H4 (cell line): ENCODE measurements at regions not wholly inside any gene's neighbourhood (a gene's known extent, or its start where the extent isn't known, plus 50 kb on each side); places are given as distances from the start of the nearest gene placed in this dataset.

Source experiments
- DNase-seq: peaks from one replicate; pipeline ENCODE4 v3.0.0-alpha.2; 2015; ENCODE audit warnings: low spot score

DNA sequence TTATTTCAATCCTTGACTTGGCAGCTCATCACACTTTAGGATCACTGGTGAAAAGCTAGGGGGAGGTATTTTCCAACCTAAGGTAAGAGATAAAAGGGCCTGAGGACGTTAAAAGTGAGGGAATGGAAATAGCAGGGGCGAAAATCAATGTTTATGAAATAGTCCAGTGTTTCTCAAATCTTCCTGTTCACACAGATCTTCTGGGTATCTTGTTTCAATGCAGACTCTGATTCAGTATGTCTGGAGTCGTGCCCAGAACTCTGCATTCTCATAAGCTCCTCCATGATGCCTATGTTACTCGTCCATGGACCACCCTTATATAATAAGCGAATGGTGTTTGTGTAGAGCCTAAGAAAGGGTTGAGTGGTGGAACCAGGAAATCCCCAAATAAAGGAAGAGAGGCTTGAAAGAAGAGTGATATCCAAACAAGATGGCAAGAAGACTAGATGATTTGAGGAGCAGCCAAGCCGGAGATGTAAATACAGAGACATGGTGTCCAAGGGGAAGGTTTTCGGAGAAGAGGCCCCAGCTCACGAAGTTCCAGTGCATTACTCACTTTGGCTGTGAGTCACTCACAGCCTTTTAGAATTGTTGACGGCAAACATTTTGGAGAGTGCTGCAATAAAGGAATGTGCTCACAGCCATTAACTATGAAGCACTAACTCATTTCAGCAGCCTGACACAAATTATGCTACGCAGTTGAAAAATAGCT lies 215.6 kb upstream of the PPARGC1A start:
- peak; percentile 84 for DNase-seq

GRCh38 chr4:24104158-24104565 lies 214.3 kb upstream of the PPARGC1A start:
- DNase-seq, result no peak

DNA sequence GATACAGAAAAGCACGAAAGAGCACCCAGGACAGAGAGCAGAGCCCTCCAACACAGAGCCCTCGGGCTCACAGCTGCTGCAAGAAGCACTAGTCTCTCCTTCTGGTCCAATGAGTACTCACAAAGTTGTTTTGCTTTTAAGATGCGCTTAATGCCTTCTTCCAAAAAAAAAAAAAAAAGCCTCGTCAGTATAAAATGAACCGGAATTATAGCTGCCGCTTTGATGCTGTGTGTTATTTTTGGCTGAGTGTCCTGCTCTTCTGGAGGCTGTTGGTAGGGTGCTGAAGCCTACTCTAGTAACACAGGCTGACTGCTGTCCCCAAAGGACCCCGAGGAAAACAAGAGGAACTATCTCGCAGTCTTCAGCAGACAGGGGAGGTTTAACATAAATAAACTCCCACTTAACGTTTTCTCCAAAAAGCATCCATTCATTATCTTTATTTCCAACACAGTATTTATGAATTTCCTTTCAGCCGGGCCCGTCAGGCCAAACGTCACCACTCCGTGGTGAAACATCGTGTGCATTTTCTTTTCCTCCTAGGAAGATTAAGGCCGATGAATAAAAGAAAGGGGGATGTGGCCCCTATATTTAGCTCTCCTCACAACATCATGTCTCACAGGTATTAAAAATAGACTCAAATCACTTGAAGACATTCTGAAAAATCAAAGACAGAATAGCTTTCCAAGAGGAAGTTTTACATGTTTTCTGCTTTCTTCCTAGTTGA lies 213.7 kb upstream of the PPARGC1A start:
- DNase-seq, result no peak

GRCh38 chr4:24102621-24103020 lies 212.8 kb upstream of the PPARGC1A start:
- DNase-seq, result no peak

DNA sequence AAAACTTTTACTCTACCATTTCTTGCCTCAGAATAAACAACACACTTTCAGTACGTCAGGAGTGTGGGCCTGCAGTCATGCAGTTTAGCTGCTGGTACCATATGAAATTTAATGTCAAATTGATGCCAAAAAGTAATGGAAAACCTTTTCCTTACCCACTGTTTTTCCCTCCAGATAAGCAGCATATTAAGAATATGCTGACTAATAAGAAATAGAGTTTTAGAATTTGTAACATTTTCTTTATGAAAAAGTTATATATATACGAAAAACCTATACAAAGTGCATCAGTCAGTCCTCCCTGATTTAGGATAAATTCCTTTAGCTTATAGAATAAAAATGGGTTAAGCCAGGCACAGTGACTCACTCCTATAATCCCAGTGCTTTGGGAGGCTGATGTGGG lies 206.8 kb upstream of the PPARGC1A start:
- no peak for DNase-seq

- no peak for DNase-seq
Observed at GRCh38 chr4:24094726-24095125, 204.9 kb upstream of the PPARGC1A start.

DNA sequence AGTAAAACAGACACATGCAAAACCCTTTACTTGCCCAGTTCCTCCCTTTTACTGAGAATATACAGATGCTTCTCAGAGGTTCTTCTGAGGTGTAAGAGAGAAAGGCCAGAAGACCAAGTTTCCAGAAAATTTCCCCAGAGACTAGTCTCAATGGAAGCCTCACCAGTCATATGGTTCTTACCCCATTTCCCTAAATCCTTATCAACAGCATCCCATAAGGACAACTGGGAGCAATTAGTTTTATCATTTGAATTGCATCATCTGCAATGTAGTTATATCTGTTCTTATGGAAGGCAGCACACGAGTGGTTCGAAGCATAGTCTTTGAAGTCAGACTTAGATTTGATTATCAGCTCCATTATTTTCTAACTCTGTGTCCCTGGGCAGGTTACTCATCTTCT lies 203.6 kb upstream of the PPARGC1A start:
- DNase-seq, result no peak

GRCh38 chr4:24091639-24092233 lies 201.9 kb upstream of the PPARGC1A start:
- no peak for DNase-seq

GRCh38 chr4:24089851-24090534 lies 200.1 kb upstream of the PPARGC1A start:
- DNase-seq, result peak; percentile 10

DNA sequence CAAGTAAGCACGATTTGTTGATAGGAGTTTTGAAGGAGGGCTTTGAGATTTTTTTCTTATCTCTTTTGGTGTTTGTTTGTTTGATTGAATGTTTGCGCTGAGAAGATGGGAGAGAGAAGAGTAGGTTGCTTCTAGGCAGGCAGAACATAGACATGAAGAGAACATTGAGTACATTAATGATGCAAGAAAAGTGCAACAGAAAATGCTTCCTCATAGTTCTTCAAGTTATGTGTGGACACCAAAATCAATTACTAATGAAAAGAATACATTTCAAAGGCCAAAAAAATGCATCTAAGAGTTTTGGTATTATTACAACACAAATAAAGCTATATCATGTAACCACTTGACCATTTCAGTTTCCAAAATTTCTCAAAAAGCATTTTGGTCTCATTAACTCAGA lies 191.0 kb upstream of the PPARGC1A start:
- DNase-seq, result no peak

DNA sequence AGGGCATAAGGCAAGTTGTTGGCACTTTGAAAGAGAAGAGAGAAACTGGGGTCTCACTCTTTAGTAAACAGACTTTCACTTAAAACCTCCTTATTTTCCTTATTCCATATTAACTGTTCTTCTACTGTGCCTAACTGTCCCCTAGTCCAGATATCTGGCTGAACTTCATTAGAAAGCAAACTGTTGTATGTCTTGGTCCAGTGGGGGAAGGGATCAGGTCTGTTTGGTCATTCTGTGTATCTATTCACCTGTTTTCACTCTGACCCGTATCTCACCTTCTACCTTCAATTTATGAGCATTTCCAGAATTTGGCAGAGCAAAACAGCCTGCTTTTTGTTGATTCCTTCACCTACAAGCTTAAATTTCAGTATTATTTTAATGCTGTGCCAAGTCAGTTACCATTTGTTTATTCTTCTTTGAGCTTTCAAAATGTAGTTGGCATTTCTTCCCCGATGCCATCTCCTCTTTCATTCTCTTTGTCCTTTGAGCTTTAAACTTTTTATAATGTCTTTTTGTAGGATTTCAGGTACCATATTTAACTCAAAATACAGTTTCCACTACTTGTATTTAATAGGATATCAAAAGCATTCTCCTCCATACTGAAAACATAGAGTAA lies 188.6 kb upstream of the PPARGC1A start:
- DNase-seq, result no peak

DNA sequence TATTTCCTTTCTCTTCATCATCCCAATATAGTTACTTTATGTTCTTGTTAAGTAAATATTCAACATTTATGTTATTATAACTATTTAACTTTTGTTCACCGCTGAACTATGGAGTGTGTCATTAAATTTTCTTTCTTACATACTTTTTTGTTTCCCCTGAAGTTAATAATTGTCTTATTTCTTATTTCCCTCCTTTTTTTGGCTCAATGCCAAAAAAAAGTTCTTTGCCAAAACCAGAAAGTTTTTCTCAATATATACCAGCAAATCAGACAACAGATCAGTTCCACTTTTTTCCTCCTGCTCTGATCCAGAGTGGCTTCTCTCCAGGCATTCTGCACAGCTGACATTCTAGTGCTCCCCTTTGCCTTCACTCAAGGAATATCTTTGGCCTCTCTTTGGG lies 187.0 kb upstream of the PPARGC1A start:
- no peak for DNase-seq

DNA sequence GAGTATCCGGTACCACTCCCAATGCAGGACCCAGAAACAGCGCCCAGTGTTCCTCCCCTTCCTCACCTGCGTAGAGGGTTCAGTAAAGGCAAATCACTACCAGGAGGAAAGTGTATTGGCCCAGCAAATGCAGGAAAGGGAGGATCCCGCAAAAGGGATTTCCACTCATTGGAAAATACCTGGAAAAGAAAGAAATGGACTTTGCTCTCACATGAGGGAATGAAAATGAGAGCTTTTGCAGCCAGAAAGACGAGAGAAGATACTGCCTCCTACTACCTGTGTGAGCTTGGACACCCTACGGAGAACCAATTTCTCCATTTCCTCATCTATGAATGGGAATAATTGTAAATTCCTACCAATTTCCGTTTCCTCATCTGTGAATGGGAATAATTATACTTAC lies 184.1 kb upstream of the PPARGC1A start:
- DNase-seq, result no peak

DNA sequence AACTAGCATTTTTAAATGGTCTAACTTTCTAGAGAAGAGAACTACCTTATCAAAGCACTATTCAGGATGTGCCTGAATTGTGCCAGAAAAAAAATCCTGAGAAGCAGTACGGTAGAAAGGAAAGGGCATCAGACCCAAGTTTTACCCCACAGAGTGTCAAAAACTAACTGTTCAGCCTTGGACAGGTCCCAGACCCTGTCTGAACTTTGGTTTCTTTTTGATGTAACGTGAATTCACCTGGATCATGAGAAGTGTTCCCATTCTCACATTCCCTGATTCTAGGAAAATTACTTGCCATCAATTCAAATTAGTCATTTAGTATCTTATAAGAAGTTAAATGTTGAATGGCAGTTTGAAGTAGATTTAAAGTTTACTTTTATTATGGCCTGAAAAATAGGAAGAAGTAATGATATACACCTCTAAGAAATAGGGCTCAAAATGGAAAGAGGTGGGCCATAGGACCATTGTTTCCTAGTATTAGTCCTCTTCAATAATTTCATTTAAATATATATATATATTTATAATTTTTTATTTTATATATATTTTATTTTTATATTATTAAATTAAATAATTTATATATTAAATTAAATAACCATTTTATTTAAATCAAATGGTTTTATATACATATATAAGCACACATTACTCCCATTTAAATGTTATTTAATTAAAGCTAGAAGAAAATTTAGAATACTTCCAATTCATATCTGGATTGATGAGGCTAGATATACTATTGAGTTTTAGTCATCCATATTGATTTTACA lies 181.9 kb upstream of the PPARGC1A start:
- DNase-seq, result no peak

DNA sequence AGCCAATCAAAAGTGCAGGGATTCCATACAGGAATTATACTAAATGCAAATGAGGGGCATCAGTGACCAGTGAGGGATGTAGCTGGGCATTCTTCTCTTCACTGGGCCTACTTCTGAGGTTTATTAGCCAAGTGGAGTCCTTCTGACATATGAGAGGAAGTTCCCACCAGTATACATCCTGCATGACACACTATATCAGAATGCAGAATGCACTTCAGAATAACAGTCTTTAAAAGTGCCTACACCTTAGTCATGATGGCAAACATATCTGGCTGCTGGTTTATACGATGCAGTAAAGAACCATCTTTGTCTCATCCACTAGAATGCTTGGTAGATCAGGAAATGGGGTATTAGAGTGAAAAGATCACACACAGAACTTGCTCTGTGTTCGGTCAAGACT lies 180.3 kb upstream of the PPARGC1A start:
- peak; percentile 74 for DNase-seq

- DNase-seq, result peak; percentile 74
Observed at GRCh38 chr4:24067367-24068193, 177.7 kb upstream of the PPARGC1A start.

- no peak for DNase-seq
Observed at GRCh38 chr4:24065974-24066373, 176.1 kb upstream of the PPARGC1A start.

GRCh38 chr4:24063731-24064130 lies 173.9 kb upstream of the PPARGC1A start:
- no peak for DNase-seq

GRCh38 chr4:24060932-24061331 lies 171.1 kb upstream of the PPARGC1A start:
- DNase-seq, result no peak

- DNase-seq, result no peak
Observed at GRCh38 chr4:24059839-24060238, 170.0 kb upstream of the PPARGC1A start.
